Stimulated activated CD8-positive, alpha-beta memory T cell treated with anti-CD3 and anti-CD28 coated beads, Interleukin-15, amount 100 ng/mL, for 48 hours (primary cell): ENCODE measurements at regions not wholly inside any gene's neighbourhood (a gene's known extent, or its start where the extent isn't known, plus 50 kb on each side); places are given as distances from the start of the nearest gene placed in this dataset.

Experiments used
- DNase-seq, 2 donors: peaks; one replicate each; pipeline ENCODE4 v3.0.0-alpha.2; 2020; ENCODE audit warnings: low read depth in 2 of 2

DNA sequence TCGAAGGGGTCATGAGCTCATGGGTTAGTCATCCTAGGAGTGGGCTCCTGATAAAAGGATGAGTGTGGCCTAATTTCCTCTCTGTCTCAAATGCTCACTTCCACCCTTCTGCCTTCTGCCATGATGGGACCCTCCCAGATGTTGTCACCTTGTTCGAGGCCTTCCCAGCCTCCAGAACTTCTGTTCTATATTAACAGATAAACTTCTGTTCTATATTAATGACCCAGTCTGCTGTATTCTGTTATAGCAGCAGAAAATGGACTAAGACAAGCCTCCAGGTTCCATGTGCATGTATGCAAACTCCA lies 583.2 kb downstream of the GLRX3 start:
- DNase-seq: no peak

DNA sequence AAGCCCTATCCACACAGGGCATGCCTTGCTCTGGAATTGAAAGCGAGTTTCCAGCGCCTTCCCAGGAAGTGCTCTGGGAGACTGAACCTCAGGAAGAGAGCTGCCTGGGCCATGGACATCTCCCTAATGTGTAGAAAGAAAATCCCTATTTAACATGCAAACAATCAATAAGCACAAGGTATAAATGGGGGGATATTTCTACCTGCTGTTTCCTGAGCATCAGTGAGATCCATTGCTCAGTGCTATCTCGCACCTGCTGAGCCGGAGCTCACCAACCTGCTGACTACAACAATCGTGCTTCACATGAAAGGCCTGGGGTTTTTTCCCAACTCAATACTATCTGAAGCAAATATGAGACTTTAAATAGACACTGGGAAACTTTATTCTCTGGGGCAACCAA lies 584.0 kb downstream of the GLRX3 start:
- no peak for DNase-seq

DNA sequence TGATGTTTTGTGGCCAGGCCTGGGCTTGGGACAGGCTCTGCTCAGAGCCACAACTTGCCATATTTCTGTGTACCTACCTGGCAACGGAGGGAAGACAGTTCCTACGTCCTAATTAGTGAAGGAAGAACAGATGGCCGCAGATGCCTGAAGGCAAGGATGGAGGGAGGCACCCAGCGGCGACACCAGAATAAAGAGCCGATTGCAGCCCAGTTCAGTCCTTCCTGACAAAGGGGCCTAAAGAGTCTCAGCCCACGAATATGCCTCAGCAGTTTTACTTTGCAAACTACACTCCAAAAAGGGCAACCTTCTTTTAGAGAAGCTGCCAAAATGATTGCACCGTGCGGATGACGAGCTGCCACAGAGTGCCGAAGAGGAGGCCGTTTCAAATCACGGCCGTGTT lies 585.8 kb downstream of the GLRX3 start:
- DNase-seq: no peak

DNA sequence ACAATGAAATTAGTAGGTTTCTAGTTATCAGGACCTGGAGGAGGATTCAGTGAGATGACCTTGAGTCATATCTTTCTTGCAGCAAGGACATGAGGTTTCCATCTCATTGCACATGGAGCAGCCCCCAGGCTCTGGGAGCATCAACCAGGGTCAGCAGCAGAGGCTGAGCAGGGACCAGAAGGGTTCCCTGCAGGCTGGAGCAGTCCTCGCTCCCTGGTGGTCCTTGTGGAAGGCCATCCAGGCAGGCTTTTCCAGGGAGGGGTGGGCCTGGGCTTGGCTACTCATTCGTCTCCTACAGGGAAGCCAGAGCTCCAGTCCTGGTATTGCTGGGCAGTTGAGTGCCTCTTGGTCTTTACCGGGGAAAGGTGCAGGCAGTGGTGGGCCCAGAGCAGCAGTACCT lies 587.5 kb downstream of the GLRX3 start:
- no peak for DNase-seq

DNA sequence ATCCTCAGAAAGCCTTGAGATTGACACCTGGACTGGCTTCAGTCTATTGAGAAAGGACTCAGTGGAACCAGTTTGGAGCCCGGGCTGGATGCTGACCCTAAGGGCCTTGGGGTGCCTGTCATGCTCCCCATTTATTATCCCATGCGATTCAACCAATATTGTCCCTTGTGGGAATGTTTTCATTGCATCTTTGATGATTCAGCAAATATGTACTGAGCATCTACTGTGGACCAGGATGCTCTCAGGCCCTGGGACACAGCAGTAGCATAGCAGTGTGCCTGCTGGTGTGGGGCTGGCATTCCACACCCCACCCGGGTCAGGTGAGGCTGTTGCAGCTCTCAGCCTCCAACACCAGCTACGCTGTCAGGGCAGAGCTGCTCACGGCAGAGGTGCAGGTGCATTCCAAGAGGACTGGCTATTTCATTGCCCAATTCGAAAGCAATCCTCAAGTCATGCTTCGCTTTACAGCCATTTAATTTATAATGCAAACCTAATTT lies 586.0 kb downstream of the TCERG1L start:
- no peak for DNase-seq

DNA sequence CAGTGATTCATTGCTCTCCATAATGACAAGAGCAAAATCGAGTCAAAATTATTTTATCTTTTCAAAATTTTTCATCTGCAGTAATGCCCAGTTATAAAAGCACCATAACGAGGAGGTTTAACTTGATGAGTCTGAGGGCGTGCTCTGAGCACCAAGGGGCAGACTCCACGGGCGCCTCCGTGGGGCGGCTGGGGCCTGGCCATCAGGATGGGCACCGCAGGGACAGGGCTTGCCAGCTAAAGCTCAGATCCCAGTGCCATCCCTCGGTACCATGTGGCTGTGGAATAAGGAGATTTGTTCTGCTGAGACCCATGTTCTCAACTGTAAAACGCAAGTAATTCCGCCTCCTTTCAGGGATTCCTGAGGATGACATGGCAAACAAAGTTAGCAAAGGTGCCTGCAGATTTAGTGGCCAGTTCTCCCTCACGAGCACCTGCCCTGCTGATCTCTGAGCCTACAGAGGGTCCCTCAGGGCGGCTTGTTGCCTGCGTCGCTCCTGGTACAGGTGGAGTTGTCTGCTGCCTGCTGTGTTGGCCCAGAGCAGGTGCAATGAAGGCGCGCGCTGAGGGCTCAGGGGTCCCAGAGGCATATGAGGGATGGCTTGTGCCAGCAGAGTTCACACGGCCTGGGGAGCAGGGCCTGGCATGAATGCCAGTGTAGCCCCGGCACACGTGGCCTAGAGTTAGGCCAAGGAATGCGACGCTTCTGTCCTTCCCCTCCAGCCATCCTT lies 584.4 kb downstream of the TCERG1L start:
- DNase-seq: no peak

DNA sequence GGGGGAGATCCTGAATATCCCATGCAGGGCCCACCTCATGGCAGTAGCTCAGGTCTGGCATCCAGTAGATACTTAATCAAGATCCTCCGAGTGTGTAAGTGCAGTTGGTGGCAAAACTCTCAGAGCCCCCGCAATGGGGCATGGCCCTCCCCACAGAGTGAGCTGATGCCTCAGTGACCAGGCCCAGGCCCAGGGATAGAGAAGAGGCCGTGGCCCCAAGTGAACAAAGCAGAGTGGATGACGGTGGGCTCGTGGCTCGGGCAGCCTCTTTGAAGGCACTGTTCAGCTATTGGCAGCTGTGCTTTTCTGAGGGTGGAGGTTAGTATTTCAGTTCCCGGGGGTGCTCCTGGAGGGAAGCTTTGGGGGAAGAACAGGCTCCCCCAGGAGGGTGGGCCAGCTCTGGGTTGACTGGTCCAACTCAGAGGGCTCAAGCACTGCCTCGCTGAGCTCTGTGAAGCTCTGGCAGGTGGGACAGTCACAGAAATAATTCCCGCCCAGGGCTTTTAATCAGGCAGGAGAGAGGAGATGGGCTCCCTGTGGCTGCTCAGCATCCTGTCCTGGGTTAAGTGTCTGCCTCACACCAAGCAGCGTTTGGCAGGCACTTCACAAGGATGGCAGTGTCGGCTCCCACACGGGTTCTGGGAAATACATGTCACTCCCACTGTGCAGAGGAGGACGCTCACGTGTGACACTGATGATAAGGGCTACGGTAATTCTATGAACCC lies 583.6 kb downstream of the TCERG1L start:
- DNase-seq: no peak

DNA sequence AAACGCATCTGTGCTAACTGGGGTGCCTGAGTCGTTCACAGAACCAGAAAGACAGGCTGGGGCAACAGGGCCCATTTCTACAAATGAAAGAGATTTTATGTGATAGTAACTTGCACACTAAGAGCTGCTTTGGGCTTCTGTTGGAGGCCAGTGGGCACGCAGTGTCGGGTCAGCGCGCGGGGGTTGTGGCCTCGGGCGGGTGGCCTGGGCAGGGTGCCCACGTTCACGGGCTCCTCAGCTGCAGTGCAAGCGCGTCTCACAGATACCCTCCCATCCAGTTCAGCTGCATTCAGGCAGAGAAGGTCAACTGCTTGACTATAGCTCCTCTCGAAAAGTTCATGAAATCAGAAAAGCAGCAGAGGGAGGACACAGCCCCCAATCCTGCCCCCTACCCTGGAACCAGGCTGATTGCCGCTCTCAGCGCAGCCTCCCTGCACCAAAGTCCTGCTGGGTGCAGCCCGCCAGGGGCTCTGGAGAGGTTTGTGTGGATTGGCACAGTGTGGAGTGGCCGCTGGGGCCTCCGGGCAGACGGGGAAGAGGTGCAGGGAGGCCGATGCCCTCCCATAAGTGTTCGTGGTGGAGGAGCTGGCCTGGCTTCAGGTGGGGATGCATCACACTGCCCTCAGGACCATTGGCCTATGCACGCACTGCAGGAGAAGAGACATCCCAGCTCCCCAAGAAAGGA lies 582.8 kb downstream of the TCERG1L start:
- no peak for DNase-seq

DNA sequence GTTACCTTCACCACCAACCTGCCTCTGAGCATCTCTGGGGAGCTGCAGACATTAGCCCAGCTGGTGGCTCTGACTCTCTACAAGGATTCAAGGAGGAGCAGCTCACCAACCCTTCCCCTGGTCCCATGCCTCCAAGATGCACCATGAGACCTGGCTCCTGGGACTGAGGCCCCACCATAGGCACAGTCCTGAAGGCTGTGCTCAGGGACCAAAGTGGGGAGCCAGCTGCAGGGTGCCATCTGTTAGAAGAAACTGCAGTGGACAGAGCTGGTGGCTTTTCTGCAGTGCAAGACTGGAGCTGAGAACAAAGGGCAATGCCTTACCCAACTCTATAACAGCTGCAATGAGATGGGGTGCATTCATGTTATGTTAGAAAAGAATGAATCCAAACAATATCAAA lies 581.6 kb downstream of the TCERG1L start:
- no peak for DNase-seq

DNA sequence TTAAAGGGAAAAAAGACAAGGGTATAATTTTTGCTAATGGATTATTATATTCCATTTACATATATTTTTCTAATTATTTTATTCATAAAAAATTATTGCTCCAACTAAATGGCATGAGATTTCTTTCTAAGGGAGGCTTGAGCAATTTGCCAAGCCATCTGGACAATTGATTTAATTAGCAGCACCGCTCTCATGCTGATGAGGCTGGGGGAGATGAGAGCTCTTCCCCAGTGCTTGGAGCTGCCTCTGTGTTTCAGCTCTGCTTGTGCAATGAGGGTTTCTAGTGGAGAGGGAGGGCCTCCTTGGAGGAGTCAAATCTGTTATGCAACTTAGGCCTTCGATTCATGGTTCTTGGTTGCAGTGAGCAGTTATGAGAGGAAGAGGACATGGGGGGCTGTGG lies 574.3 kb downstream of the TCERG1L start:
- DNase-seq: no peak

DNA sequence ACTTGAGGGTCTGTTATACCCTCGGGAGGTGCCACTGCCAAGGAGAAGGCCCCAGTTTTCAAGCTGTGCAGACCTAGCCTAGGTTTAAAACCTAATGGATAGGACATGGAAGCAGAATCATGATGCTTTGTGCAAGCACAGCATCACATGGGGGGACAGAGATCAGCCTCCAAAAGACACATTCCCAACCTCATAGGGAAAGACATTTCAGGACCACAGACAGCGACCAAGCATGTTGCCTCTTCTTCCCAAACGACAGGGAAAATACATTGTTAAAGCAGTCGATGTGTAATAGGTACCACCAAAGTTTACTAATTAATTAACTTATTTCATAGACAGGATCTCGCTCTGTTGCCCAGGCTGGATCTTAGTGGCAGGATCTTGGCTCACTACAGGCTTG lies 573.9 kb downstream of the TCERG1L start:
- DNase-seq: no peak

DNA sequence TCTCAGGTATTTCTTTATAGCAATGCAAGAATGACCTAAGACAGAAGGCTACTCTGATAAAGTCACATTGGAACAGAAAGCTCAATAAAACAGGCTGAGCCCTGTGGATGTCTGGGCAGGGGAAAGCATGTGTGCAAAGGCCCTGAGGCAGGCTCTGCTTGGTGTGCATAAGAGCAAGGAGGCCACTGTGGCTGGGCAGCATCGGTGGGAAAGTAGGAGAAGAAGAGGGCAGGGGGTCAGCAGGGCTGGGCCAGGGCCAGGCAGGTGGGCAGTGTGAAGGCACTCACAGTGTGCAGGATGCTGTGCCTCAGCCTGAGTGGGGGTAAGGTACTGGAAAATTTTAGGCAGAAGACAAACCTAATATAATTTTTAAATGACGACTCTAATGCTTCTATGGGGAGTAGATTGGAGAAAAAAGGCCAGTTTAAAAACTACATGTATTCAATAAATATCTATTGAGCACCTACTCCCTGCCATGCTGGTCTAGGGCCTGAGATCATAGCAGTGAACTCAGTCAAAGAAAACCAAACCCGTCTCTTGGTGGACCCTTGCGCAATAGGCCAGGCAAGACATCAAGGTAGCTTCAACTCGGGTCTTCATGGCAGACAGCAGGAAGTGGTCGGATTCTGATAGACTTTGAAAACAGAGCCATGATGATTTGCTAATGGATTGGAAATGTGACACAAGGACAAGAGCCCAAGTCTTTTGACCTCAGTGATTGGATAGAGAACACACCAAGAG lies 572.3 kb downstream of the TCERG1L start:
- DNase-seq: no peak

DNA sequence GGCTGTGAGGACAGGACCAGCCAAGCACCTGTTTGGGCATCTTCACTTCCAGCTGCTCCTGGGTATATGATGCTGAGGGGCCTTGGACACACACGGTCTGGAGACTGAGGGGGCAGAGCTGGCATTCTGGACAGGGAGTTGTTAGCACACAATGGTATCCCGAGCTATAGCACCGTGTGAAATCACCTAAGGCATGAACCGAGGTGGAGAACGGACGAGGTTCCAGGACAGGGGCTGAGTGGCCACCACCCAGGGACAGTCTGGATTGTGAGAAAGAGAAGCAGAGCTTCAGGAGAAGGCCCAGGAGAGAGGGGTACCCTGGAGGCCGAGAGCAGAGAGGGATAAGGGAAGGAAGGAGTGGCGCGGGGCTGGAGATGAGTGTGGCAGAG lies 571.8 kb downstream of the TCERG1L start:
- DNase-seq: no peak

DNA sequence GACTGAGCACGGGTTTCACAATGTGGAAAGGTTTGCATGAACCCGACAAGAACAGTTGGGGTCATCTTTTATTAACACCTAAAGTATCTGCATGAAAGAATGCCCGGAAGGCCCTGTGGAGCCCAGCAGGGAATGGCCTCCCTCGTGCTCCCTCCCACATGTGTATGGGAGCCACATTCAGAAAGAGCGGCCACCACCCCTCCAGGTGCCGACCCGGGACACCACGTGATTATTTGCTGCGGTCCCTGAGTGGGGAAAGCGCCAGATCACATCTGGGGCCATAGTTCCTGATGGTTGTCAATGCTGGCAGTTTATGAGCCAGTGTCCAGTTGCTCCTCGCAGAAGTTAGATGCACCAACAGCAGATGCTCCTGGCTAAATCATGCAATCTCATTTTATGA lies 571.4 kb downstream of the TCERG1L start:
- no peak for DNase-seq

DNA sequence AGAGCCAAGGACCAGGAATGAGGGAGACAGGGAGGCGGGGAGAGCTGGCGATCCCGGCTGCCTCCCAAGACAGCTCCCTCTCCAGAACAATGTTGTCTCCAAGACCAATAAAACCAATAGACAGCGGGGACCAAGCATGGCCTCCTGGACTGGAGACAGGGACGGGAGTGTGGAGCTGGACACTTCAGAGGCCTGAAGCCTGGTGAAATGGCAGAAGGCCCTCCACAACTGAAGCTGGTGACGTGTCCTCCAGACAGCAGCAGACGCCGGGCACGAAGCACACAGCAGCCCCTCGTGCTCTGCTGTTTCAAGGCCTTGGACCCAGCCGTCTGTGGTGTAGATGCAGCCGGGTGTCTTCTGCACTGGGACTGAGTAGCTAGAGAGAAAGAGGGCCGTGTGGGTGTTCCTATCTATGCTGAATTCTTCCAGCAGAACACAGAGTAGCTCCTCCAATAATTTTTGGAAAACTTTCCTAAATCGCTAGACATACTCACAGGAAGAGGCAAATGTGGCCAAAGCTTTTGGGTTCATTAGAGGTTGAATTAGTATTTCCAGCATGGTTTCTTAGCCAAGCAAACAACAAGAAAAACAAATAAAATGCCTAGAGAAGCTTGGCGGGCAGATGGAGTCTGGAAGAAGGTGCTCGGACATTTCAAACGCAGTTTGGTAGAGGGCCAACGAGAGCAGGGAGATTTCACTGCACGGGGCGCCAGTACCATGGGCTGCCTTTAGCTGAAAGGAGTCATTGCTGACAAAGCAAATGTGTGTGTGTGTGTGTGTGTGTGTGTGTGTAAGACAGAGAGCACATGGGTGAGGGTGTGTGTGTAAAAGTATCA lies 570.4 kb downstream of the TCERG1L start:
- DNase-seq: no peak

DNA sequence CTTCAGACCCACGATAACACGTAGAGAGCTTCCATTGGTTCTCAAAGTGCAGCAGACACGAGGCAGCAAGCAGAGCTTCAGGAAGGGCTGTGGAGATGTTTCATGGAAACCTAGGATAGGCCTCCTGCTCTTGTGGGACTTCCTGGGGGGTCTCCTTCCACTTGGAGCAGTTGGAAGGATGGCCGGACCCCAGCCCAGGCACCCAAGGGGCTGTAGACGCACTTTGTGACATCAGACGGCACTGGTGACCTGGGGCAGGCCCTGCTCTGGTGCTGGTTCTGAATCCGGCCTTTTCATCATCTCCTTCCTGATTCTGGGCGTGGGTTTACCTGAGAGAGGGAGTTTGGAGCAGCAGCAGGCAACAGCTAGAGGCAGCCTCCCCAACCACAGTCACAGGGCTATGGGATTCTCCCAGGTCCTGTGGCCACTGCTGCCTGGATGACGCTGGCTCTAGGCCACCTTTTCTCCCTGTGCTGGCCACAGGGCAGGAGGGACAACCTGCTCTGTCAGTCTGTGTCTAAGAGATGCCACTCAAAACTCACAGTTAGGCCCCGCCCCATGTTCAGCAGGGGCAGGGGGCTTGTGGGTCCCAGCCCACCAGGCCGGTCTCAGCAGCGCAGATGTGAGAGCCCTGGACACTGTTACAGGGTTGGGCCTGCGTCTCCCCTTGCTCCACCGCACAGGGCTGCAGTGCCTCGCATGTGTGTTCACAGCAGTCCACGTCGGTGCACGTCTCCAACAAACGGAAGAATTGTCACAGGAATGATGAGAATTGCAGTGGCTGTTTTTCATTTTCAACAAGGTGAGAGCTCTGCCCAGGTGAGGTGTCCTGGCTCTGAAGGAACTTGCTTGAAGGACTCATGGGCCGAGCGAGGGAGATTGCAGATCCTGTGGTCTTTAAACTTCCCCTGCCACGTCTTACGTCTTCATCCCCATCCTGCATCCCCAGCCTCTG lies 569.3 kb downstream of the TCERG1L start:
- DNase-seq: no peak

DNA sequence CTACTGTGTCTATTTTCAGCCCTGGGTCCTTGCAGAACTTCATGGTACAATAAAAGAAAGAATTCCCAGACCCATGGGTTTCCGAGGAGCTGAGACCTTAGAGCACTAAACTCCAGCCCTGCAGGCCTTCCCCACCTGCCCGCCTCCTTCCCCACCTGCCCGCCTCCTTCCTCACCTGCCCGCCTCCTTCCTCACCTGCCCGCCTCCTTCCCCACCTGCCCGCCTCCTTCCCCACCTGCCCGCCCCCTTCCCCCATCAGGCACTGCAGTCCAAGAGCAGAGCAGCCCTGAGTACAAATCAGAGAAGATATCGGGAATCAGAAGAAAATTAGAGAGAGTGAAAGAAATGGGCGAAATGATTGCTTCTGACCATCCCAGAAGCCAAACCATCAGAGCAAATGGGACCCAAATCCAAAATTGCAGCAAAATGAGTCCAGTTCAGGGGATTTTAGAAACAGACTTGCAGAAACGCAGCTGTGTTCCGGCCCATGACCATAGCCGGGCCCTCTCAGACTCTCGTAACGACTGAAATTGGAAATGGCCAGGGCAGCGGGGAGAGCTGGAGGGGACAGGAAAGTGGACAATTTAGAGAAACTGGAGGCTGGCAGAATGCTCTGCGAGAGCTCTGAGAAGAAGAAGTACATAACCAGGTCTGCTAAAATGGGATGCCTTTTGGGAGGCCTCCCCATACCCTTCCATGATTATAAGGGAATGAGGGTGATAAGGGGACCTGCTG lies 568.4 kb downstream of the TCERG1L start:
- no peak for DNase-seq

DNA sequence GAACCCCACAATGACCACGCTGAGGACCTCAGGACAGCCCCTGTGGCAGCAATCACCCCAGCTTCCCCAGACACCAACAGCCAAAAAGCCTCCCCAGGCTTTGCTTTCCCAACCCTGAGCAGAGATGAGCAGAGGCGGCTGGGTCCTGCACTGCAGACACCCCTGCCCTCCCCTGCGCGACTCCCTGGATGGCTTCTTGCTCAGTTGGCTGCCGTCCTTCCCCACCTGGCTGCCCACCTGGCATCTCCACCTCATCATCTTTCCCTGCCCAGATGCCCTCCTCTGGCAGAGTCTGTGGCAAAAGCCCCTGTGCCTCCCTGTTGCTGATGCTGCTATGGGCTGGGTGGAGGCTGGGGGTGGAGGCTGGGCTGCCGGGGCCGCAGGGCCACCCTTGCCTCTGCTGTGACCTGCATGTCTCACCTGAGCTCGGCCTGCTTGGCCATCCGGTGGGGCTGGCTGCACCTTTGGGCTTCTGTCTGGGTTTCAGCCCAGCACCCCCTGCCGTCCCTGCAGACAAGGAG lies 567.7 kb downstream of the TCERG1L start:
- DNase-seq: no peak

DNA sequence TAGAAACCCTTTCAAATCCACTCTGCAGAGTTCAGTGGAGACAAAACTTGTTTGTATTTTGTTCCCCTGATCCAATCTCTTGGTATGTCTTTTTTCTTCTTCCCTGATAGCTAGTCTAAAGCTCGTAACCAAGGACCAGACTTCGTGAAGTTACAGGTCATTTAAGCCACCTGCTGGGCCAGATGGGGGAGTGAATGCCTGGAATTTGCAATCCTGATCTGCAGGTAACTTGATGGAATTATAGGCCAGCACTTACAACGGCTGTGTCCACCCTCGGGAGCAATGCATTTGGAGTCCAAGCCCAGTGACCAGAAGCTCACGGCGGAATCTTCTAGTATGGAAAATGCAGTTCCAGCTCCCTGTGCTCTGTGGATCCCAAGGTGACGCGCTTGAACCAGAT lies 566.9 kb downstream of the TCERG1L start:
- DNase-seq: no peak
